ENCODE measurements at regions not wholly inside any gene's neighbourhood (a gene's known extent, or its start where the extent isn't known, plus 50 kb on each side); places are given as distances from the start of the nearest gene placed in this dataset.

DNA sequence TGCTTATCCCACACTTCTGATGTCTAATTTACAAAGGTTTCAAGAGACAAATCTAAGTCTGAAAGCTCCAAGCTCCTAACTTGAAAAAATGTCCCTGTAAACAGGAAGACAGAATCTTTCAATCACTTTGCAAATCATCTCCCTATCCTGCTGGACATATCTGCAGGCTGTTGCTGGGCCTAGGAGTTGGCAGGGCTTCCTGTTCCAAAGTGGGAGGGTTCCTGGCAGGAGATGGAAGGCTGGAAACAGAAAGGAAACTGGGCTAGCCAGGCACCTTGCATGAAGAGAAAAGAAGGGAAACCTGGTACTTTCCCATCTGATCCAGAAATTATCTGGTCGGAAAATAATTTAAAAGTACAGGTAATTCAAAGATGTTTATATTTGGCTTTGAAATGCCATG lies 227.3 kb upstream of the IL12A start:
- TF ChIP-seq, protein P1, sequence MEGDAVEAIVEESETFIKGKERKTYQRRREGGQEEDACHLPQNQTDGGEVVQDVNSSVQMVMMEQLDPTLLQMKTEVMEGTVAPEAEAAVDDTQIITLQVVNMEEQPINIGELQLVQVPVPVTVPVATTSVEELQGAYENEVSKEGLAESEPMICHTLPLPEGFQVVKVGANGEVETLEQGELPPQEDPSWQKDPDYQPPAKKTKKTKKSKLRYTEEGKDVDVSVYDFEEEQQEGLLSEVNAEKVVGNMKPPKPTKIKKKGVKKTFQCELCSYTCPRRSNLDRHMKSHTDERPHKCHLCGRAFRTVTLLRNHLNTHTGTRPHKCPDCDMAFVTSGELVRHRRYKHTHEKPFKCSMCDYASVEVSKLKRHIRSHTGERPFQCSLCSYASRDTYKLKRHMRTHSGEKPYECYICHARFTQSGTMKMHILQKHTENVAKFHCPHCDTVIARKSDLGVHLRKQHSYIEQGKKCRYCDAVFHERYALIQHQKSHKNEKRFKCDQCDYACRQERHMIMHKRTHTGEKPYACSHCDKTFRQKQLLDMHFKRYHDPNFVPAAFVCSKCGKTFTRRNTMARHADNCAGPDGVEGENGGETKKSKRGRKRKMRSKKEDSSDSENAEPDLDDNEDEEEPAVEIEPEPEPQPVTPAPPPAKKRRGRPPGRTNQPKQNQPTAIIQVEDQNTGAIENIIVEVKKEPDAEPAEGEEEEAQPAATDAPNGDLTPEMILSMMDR (IDR thresholded peaks at IDR 0.05; ENCODE audit: extremely low read depth, low read depth, low read length): no peak
- H3K79me2 ChIP-seq (ENCODE audit: insufficient read depth, low read length): peaks cover 8% of the 10 kb centered on the region
- no peaks in the 10 kb centered on the region for H3K27me3 ChIP-seq (ENCODE audit: insufficient read depth, low read length)
- peak overlapping the region; percentile 10 for H2AFZ ChIP-seq (ENCODE audit: low read length)
- peak; percentile 87 for DNase-seq (ENCODE audit: insufficient read length, low spot score, missing footprints)
- no peaks in the 10 kb centered on the region for H3K36me3 ChIP-seq (ENCODE audit: insufficient read depth, low read length)
- H3K27ac ChIP-seq (ENCODE audit: low read depth, low read length): peak overlapping the region; percentile 93
- H4K20me1 ChIP-seq (ENCODE audit: insufficient read depth, low read length): no peaks in the 10 kb centered on the region
- peaks cover 22% of the 10 kb centered on the region for H3K4me1 ChIP-seq (ENCODE audit: insufficient read depth, low read length)
- H3K9me3 ChIP-seq (ENCODE audit: low read depth, low read length): no peaks in the 10 kb centered on the region
- H3K4me3 ChIP-seq (ENCODE audit: insufficient read depth, low read length): no peak overlapping the region
- peak overlapping the region; percentile 85 for H3K4me2 ChIP-seq (ENCODE audit: insufficient read depth, low read length)

DNA sequence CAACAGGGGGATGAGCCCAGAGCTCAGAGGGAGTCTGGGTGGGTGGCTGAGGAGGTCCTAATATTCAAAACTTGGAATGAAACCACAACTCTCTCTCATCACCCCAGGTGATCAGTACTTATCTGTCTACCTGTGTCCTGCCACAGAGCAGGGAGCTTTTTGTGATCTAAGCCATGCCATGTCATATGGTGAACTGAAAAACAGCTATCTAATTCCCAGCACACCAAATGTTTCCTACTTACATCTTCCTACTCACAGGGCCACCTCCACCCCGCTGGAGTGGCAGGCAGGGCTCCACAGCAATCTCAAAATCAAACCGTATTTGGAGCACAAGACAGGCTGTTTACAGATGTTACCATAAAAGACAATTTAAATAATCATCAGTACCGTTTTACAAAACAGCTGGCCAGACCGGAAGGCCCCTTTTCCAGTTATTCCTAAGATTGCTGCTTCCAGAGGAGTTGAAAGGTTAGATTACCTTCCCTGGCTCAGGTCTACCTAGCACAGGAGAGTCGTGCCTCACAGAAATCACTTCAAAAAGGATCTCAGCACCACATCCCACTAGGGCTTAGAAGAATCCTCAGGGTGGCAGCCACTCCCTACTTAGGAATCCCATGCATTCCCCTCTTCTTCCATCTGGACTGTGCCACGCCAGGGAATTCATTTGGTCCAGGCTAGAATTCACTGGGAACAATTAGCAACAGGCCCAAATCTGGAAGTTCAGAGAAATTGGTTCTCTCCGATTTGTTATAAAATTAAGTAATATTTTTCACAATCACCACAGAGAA lies 226.6 kb upstream of the IL12A start:
- Histone ChIP-seq H3K36me3 (ENCODE audit: insufficient read depth, low read length) (no peaks in the 10 kb centered on the region), H3K9me3 (ENCODE audit: low read depth, low read length) (no peaks in the 10 kb centered on the region), H3K4me1 (ENCODE audit: insufficient read depth, low read length) (peaks cover 27% of the 10 kb centered on the region), H3K27me3 (ENCODE audit: insufficient read depth, low read length) (no peaks in the 10 kb centered on the region), H3K4me3 (ENCODE audit: insufficient read depth, low read length) (peak overlapping the region; percentile 92), H3K4me2 (ENCODE audit: insufficient read depth, low read length) (peak overlapping the region; percentile 85), H3K27ac (ENCODE audit: low read depth, low read length) (peak overlapping the region; percentile 93), H4K20me1 (ENCODE audit: insufficient read depth, low read length) (no peaks in the 10 kb centered on the region), H3K79me2 (ENCODE audit: insufficient read depth, low read length) (peaks cover 14% of the 10 kb centered on the region), H2AFZ (ENCODE audit: low read length) (no peak overlapping the region)
- DNase-seq (ENCODE audit: insufficient read length, low spot score, missing footprints): peak; percentile 63
- TF ChIP-seq, protein P1 (IDR thresholded peaks at IDR 0.05; ENCODE audit: extremely low read depth, low read depth, low read length): no peak

DNA sequence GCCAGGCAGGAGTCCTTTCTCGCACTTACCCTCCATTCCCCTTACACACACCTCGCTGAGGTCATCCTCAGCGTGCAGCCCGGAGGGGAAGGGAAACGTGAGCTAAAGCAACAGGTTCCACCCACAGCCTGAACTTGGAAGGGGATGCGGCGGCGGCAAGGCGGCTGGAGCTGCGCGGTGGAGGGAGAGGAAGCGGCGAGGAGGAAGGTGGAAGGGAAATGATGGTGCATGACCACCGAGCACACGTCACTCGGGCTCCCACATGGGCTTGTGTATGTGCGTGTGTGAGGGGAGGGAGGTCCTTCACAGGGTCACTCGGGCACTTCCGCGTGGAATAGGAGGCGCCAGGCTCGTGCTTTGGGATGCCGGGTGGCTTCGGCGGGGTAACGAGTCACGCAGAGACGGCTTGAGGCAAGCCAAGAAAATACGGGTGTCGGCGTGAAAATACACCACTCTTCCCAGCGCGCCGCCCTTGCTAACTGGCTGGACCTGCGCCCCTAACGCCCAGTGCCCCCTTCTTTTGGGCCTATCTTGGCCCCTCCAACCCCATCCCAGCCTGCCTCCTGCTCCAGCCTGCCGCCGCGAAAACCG lies 225.5 kb upstream of the IL12A start:
- Histone ChIP-seq H3K36me3 (ENCODE audit: insufficient read depth, low read length) (no peaks in the 10 kb centered on the region), H3K79me2 (ENCODE audit: insufficient read depth, low read length) (peaks cover 25% of the 10 kb centered on the region), H4K20me1 (ENCODE audit: insufficient read depth, low read length) (peaks cover 5% of the 10 kb centered on the region), H3K9me3 (ENCODE audit: low read depth, low read length) (no peaks in the 10 kb centered on the region), H3K4me1 (ENCODE audit: insufficient read depth, low read length) (peaks cover 34% of the 10 kb centered on the region), H3K4me2 (ENCODE audit: insufficient read depth, low read length) (peak overlapping the region; percentile 85), H2AFZ (ENCODE audit: low read length) (peak overlapping the region; percentile 73), H3K27me3 (ENCODE audit: insufficient read depth, low read length) (no peaks in the 10 kb centered on the region), H3K27ac (ENCODE audit: low read depth, low read length) (peak overlapping the region; percentile 93), H3K4me3 (ENCODE audit: insufficient read depth, low read length) (peak overlapping the region; percentile 92)
- TF ChIP-seq, protein P1 (IDR thresholded peaks at IDR 0.05; ENCODE audit: extremely low read depth, low read depth, low read length): no peak
- DNase-seq (ENCODE audit: insufficient read length, low spot score, missing footprints): peak; percentile 93

All from osteoblast (primary cell).